ENCODE measurements at regions not wholly inside any gene's neighbourhood (a gene's known extent, or its start where the extent isn't known, plus 50 kb on each side); places are given as distances from the start of the nearest gene placed in this dataset.

DNA sequence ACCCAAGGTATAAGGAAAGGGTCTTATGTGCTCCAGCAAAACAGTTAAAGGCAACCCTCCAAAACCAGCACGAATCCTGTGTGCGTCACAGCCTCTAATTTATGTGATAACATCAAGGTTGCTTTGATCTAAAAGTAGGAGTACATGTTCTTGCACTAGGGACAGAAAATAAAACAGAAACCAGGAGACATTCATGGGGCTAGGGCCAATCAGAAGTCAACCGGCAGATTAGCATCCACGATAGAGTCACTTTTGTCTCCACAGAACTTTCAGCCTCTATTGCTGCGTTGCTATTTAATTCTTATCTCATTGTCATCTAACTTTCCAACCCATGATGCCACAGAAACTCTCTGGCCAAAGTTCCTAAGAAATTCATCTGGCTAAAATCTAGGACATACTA is 178.8 kb upstream of the PTCHD4 start:
- DNase-seq (ENCODE audit: low read depth): no peak

DNA sequence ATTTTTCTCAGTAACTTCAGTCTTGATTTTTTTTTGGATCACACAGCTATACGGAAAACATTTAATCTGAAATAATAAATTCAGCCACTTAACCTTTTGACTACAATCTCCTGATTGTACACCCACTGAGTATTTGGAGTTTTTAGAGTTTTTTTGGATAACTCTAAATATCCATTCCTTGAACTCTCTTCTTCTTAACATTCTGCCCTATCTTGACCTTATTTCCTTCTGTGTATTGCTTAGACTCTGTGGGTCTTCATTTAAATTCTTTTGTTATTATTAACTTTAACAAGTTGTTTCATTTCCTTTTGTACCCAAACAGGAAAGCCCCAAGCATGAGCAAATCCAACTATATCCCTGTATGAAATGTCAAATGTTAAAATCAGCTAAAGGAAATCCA is 170.2 kb upstream of the PTCHD4 start:
- DNase-seq (ENCODE audit: low read depth): no peak

DNA sequence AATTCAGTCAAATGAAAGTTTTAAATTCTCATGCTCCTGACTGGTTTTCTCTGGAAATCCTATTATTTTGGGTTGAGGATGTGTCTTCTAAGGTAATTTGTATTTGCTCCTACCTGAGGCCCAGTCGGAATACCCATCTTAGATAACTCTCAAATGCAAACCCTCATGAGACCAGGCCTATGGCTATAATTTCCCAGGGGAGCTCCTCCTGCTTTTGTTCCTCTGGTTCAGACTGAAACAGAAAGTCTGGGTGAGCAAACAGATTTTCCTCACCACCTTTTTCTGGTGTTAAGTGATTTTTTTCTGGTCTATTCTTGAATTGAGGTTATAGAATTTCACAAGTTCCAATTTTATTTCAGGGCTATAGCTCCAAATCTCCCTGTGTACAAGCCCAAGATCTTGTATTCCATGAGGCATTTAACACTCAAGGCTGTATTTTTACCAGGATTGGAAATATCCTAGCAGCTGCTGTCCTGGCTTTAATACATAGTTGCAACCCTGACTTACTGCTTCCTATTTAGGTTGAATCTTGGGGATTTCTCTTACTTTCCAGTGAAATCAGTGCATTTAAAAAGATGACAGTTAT is 169.1 kb upstream of the PTCHD4 start:
- DNase-seq (ENCODE audit: low read depth): no peak

GRCh38 chr6:48278261-48278660 is 167.3 kb upstream of the PTCHD4 start:
- no peak for DNase-seq (ENCODE audit: low read depth)

- DNase-seq (ENCODE audit: low read depth): no peak
These were observed 161.5 kb upstream of the PTCHD4 start for GRCh38 chr6:48272518-48272917.

- no peak for DNase-seq (ENCODE audit: low read depth)
These were observed 144.1 kb upstream of the PTCHD4 start for GRCh38 chr6:48255094-48255493.

DNA sequence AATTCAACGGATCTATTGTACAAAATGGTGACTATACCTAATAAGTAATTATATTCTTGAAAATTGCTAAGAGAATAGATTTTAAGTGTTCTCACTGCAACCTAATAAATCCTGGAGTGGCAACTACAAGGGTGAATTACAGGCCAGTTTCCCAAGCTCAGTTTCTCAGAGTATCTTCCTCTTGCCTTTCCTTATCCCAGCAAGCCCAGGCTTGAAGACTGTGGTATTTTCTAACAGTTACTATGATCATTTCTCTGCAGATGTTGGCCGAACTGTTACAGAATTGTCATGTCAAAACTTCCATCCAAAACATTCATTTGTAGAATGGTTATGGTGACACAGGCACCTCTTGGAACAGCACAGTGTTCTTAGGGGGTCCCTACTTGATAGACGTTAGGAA is 138.1 kb upstream of the PTCHD4 start:
- DNase-seq (ENCODE audit: low read depth): no peak

- DNase-seq (ENCODE audit: low read depth): no peak
These were observed 132.1 kb upstream of the PTCHD4 start for GRCh38 chr6:48243071-48243470.

- no peak for DNase-seq (ENCODE audit: low read depth)
These were observed 129.3 kb upstream of the PTCHD4 start for GRCh38 chr6:48240287-48240686.

GRCh38 chr6:48236375-48236774 is 125.4 kb upstream of the PTCHD4 start:
- no peak for DNase-seq (ENCODE audit: low read depth)

DNA sequence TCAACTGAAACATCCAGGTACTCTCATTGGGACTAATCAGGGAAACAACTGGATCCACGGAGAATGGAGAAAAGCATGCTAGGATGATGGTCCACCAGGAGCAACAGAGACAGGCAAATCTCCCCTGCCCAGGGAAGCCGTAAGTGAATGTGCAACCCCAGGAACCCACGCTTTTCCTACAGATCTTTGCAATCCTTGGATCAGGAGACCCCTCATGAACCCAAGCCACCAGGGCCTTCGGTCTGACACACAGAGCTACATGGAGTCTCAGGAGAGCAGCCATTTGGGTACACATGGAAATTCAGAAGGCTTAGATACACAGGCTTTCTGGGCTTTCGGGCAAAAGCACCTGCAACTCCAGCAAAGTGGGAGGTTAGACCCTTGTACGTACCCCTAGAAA is 122.1 kb upstream of the PTCHD4 start:
- no peak for DNase-seq (ENCODE audit: low read depth)

DNA sequence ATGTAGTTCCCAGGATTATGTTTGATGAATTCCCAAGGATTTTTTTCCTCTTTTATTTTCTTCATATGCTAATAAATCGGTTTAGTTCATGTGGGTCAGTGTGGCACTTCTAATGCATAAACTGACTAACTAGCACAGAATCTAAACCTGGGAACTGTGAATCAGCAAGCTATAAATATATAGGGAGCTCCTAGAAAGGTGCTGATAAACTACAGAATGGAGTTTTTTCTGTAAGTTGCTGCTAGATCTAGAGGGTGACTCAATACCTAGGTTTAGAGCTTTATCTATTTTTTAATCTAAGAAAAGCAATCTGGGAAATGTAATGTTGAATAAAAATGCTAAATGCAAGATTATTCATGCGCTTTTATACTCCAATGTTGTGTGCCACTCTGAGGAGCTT is 118.8 kb upstream of the PTCHD4 start:
- DNase-seq (ENCODE audit: low read depth): no peak

GRCh38 chr6:48222241-48222640 is 111.2 kb upstream of the PTCHD4 start:
- no peak for DNase-seq (ENCODE audit: low read depth)

DNA sequence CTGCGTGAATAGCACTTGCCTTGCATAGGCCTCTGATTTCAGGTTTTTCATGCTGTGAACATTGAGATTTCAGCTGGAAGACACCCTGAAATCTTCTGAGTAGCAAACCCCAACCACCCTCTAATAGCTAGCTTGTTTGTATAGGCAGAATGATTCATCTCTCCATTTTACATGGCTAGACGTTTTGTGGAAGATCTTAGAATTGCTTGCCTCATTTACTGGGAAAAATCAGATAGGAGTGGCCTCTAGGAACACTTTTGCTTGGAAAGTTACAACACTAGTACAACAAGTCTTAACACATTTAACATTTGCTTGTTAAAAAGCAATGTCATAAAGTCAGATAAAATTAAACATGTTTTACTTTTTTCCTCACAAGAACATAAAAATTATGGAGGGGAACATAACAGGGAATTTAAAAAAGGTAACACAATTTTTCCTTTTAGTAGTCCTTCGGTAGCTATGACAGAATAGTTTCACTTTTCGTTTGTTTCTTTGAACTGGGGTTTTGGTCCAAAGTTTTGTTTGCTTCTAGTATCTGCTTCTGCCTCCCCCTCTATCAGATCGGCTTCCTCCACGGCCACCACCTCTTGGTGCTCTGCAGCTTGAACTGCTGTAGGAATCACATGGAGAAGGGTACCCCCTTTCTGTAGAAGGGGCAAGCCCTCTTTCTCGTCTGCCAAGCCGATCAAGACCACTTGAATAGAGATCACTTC is 102.2 kb upstream of the PTCHD4 start:
- DNase-seq (ENCODE audit: low read depth): no peak

DNA sequence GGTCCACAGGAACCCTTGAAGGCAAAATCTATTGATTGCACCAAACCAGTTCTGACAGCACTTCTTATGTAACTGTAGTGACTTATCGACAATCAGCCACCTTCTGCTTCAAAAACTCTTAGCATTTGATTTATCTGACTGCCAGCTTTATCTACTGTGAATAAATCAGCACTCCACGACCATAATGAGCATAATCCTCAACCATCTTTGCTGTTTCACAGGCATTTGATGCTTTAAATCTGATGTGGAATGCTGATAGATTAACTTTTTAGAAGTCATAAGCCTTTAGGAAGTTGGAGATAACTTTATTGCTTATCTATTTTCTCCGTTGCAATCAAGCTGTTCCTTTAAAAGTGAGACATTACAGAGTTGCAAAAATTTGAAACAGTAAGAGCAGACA is 101.5 kb upstream of the PTCHD4 start:
- no peak for DNase-seq (ENCODE audit: low read depth)

DNA sequence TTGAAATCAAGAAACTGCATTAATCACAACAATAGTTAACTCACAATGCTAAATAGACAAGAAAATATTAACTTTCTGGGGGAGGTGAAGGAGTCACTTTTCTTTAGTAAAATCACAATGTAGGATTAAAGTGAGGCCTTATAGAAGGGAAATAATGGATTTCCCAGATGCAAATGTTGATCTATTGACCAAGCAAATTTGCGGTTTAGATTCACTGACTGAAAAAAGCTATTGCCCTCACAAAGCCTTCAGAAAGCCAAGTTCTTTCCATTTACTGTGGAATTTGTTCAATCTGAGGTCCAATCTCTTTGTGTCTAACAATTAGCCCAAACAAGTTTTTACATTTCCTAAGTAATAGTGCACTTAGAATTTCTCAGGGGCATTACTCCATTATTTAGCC is 95.1 kb upstream of the PTCHD4 start:
- DNase-seq (ENCODE audit: low read depth): no peak

GRCh38 chr6:48200869-48201390 is 89.9 kb upstream of the PTCHD4 start:
- DNase-seq (ENCODE audit: low read depth): peak; percentile 74

DNA sequence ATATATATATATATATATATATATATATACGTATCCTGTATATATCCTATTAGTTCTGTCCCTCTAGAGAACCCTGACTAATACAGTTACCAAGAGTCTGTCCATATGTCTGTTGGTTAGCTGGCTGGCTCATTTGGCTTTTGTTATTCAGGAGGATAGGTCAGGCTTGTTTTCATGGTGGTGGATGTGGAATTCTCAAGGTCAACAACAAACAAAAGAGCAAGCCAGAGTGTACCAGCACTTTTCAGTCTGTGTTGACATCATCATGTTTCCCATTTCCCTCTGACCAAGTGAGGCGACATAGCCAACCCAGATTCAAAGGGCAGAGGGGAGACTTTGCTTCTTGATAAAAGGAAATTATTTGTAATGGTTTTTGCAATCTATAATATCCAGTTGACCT is 88.5 kb upstream of the PTCHD4 start:
- DNase-seq (ENCODE audit: low read depth): peak; percentile 51

GRCh38 chr6:48197941-48198340 is 86.9 kb upstream of the PTCHD4 start:
- no peak for DNase-seq (ENCODE audit: low read depth)

DNA sequence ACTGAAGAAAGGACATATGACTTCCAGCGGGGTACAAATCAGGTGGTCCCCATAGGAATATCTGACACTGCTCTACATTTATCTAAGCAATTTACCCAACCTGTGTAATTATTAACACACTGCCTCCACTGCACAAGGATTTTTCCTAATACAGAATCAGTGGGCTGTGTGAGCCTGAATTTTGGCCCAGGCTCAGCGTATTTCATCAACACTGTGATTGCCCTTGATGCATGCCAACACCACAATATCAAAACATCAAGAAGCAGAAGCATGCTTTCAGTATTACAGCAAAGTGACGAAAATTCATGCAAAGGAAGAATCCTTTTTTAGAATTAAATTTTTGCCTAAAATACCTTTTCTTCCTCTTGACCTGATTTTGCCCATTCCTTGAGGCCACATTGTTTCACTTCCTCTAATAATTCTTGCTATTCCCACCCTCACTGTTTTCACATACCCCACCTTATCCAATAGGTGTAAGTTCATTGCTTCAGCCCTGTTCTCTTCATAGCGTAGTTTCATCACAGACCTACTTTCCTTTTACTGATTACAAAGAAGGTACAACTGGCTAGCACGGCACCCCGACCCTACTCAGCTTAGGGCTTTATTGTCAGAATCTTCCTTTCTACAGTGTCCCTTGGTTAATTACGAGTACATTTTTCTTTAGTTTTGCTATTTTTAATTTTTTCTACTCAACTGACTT is 83.7 kb upstream of the PTCHD4 start:
- DNase-seq (ENCODE audit: low read depth): no peak

DNA sequence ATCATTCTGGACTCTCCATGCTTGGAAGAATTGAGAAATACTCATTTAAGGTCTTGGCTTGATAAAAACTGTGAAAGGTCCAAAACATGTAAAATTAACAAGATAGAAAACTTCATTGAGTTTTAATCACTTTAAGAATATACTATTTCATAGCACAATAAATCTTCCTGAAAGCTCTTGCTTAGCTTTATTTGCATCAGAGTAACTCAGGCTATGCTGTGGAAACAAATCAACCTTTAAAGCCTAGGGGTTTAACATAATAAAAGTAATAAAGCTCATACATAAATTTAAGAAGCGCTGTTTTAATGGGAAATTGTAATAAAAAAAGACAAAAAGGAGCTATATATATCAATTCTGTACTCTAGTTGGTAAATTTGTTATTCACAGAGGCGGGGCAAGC is 77.2 kb upstream of the PTCHD4 start:
- no peak for DNase-seq (ENCODE audit: low read depth)

DNA sequence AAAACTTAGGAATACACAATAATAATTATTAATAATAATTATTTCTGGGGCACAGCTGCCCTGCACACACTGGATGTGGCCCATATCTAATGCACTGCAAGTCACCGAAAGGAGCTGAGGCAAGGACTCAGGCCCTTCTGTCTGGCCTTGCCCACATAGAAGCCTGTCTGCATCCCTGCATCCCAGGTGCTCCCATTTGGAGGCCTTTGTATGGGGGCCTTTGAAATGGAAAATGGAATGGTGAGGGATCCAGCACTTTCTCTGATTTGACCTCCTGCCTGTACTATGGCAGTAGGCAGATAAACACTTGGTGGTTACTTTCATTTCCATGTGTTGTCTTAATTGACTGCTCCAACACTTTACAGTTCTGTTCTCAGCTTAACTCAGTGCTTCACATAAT is 75.7 kb upstream of the PTCHD4 start:
- no peak for DNase-seq (ENCODE audit: low read depth)

DNA sequence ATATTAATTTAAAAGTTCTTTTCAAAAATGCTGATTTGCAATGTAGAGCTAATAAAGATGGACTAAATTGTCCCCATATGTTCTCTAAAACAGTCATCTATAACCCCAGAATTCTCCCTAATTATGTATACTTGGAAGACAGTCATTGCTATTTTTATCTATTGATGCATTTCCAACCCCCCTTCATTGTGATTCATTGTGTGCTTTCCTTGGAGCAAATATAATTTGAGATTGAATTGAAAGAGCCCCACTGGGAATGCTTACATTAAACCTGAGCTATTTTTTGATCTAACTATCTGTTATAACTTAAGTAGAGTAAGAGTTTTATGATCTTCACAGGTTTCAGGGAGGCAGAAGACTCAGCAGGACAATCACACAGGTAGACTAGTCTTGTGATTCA is 73.7 kb upstream of the PTCHD4 start:
- DNase-seq (ENCODE audit: low read depth): peak; percentile 11

Measured in myocyte (in vitro differentiated cells).